Small intestine (tissue), 7 donors: ENCODE measurements at regions not wholly inside any gene's neighbourhood (a gene's known extent, or its start where the extent isn't known, plus 50 kb on each side); places are given as distances from the start of the nearest gene placed in this dataset.

ENCODE experiments used
- DNase-seq, 2 donors: peaks; one replicate each; pipeline versions ENCODE4 v3.0.0 to v3.0.0-alpha.2; 2013
- FAIRE-seq: peaks from 2 replicates; lab custom pipeline; 2012; peaks lifted over from hg19 to GRCh38; lab: Jason Lieb, UNC
- H3K27ac ChIP-seq, 3 donors: one replicate each; pipeline ENCODE4 v1.5.1; 2013; ENCODE audit warnings: low read length in 2 of 3, mild to moderate bottlenecking in 2 of 3, control low read depth in 1 of 3, inconsistent platforms in 1 of 3, low read depth in 1 of 3, moderate library complexity in 1 of 3
- H3K27me3 ChIP-seq, 3 donors: one replicate each; pipeline ENCODE4 v1.6.1; 2013; ENCODE audit warnings: low read length in 3 of 3, inconsistent platforms in 1 of 3; ENCODE audit not compliant: control insufficient read depth in 3 of 3, insufficient read depth in 3 of 3
- H3K36me3 ChIP-seq, 3 donors: one replicate each; pipeline ENCODE4 v1.6.1; 2013; ENCODE audit warnings: low read length in 3 of 3, inconsistent platforms in 1 of 3, low read depth in 1 of 3, mild to moderate bottlenecking in 1 of 3, moderate library complexity in 1 of 3; ENCODE audit not compliant: control insufficient read depth in 3 of 3, insufficient read depth in 2 of 3
- H3K4me1 ChIP-seq, 3 donors: one replicate each; pipeline ENCODE4 v1.6.1; 2013; ENCODE audit warnings: low read length in 2 of 3, inconsistent platforms in 1 of 3, low read depth in 1 of 3, mild to moderate bottlenecking in 1 of 3, moderate library complexity in 1 of 3; ENCODE audit not compliant: control insufficient read depth in 3 of 3, insufficient read depth in 2 of 3
- H3K4me3 ChIP-seq, 3 donors: one replicate each; pipeline ENCODE4 v1.5.1; 2013; ENCODE audit warnings: low read length in 3 of 3, control low read depth in 1 of 3, inconsistent platforms in 1 of 3, low read depth in 1 of 3, mild to moderate bottlenecking in 1 of 3, moderate library complexity in 1 of 3
- H3K9me3 ChIP-seq, 2 donors: one replicate each; pipeline ENCODE4 v1.6.1; 2013; ENCODE audit warnings: low read depth in 1 of 2, low read length in 1 of 2; ENCODE audit not compliant: control insufficient read depth in 2 of 2, insufficient read depth in 1 of 2
- WGBS, 3 donors: extraction: QIAGEN DNeasy Blood & Tissue Kit; methylation state at CpG; one replicate each; pipeline ENCODE4 v1.1.7; 2013; 5-methylcytosine and 5-hydroxymethylcytosine counted together
- donor health status: healthy with polysubstance abuse.
- donor health status: control.
- donor health status: control.
- donor health status: Bipolar disorder and iron deficiency.
- donor health status: healthy.

DNA sequence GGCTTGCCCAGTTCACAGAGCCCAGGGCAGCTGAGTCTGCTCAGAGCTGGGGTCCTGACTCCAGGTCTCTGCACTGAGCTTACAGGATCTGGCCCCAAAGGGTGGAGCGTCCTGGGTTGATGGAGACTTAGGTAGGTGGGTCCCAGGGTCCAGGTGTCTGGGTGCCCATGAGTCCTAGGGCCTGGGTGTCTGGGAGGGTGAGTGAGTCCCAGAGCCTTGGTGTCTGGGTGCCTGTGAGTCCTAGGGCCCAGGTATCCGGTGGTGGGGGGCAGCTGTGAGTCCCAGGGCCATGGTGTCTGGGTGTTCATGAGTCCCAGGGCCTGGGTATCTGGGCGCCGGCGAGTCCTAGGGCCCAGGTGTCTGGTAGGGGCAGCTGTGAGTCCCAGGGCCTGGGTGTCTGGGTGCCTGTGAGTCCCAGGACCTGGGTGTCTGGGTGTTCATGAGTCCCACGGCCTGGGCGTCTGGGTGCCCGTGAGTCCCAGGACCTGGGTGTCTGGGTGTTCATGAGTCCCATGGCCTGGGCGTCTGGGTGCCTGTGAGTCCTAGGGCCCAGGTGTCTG lies 1505.6 kb downstream of the BRD1 start:
- no peak overlapping the region for H3K27ac ChIP-seq
- H3K9me3 ChIP-seq, result peaks cover 0 to 2% of the 10 kb centered on the region in 2 donors
- WGBS, 3 donors, result 52 to 77% (median 73%) methylated on average over 9 of the region's 9 CpGs
- no peak overlapping the region for H3K4me3 ChIP-seq
- no peaks in the 10 kb centered on the region for H3K4me1 ChIP-seq
- FAIRE-seq (no peak), DNase-seq (no peak)
- H3K36me3 ChIP-seq, result no peaks in the 10 kb centered on the region
- peaks cover 0 to 3% (median 0%) of the 10 kb centered on the region in 3 donors for H3K27me3 ChIP-seq

DNA sequence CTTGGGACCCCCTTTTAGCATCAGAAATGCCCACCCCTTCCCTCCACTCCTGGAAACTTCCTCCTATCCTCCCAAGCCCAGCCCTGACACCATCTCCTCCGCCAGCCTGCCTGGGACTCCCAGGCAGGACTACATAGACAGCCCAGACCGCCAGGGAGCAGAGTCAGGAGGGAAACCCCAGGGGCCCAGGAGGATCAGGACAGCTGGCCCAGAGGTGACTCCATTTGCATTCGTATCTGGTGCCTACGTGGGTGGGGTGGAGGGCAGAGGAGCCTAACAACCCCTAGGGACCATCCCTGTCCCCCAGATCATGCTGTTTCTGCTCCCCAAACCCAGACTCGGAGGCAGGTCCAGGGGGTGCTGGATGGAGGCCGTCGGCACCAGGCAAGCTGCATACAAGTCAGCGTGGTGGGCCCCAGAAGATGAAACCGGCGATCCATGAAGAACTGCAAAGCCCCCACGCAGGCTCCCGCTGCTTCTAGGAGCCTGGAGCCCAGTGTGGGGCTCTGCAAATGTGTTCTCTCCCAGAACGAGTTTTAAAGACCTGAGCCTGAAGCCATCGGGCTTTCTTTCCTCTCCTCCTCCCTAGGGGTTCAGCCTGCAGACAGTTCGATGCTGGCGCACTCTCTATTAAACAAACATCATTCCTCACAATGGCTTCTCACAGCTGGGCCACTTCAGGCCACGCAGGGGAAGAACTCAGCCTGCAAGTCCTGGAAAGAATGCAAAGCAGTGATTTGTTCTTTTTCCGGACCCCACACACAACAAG lies 1506.8 kb downstream of the BRD1 start:
- peaks cover 0 to 3% (median 0%) of the 10 kb centered on the region in 3 donors for H3K27me3 ChIP-seq
- H3K36me3 ChIP-seq, result no peaks in the 10 kb centered on the region
- 51 to 71% (median 69%) methylated on average over 18 of the region's 18 CpGs for WGBS, 3 donors
- peaks cover 0 to 2% of the 10 kb centered on the region in 2 donors for H3K9me3 ChIP-seq
- FAIRE-seq (no peak), DNase-seq (peak in 1 of 2 donors; percentile 31)
- H3K4me3 ChIP-seq, result no peak overlapping the region
- no peaks in the 10 kb centered on the region for H3K4me1 ChIP-seq
- H3K27ac ChIP-seq, result no peak overlapping the region

DNA sequence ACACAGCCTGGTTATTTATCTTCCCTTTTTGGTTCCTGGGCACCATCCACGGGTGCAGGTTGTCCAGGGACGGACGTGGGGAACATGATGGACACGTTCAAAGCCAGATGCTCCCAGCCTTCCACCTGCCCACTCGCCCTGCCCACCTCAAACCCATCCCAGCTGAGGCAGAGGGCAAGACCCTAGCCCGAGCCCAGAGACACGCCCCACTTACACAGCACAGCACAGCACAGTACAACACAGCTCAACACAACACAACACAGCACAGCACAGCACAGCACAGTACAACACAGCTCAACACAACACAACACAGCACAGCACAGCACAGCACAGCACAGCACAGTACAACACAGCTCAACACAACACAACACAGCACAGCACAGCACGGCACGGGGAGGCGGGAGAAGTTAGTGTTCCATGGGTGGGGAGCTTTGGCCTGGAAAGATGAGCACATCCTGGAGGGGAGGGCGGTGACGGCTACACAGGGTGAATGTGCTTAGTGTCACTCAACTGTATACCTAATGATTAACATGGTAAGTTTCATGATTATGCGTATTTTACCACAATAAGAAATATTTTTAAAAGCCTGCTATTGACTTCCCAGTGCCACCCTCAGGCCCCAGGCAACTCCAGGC lies 1507.5 kb downstream of the BRD1 start:
- 67 to 78% (median 77%) methylated on average over 13 of the region's 13 CpGs for WGBS, 3 donors
- FAIRE-seq (no peak), DNase-seq (peak in 1 of 2 donors; percentile 54)
- Histone ChIP-seq H3K27ac (no peak overlapping the region), H3K27me3 (peaks cover 0 to 3% (median 0%) of the 10 kb centered on the region in 3 donors), H3K4me3 (no peak overlapping the region), H3K36me3 (no peaks in the 10 kb centered on the region), H3K4me1 (no peaks in the 10 kb centered on the region), H3K9me3 (peaks cover 1 to 2% of the 10 kb centered on the region in 2 donors)

DNA sequence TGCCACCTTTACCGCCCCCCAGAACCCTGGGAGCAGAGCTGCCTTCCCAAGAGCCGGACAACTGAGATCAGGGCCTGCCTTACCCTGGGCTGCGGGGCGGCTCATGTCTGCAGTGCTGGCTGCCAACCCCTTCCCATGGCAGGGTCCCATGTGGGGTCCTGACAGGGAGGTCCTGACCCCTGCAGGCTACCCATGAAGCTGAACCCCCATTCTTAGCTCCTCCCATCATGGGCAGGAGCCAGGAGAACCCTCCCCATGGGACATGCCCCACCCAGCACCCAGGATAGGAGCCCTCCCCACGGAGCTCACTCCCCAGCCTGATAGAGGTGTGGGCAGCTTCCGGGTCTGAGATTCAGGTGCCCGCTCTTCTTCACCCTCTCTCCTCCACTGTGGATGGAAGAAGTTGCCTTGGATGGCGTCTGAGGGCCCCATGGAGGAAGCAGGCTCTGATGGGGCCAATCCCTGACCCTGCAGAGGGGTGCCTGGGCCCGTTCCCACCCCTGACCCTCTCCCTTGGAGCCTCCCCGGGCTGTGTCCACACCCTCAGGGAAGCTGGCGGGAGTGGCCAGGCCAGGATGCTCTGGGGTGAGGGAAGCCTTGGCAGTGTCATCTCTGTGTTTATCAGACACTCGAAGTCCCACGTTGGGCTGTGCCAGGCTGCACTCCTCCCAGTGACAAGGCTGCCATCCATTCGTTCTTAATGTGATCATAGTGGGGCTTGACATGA lies 1508.2 kb downstream of the BRD1 start:
- DNase-seq, result no peak
- H3K27ac ChIP-seq, result no peak overlapping the region
- H3K4me3 ChIP-seq, result no peak overlapping the region
- WGBS, 3 donors, result 61 to 81% (median 66%) methylated on average over 13 to 14 of the region's 14 CpGs
- peaks cover 0 to 1% of the 10 kb centered on the region in 2 donors for H3K9me3 ChIP-seq
- H3K4me1 ChIP-seq, result no peaks in the 10 kb centered on the region
- no peaks in the 10 kb centered on the region for H3K36me3 ChIP-seq
- FAIRE-seq, result no peak
- H3K27me3 ChIP-seq, result peaks cover 0 to 3% (median 0%) of the 10 kb centered on the region in 3 donors

DNA sequence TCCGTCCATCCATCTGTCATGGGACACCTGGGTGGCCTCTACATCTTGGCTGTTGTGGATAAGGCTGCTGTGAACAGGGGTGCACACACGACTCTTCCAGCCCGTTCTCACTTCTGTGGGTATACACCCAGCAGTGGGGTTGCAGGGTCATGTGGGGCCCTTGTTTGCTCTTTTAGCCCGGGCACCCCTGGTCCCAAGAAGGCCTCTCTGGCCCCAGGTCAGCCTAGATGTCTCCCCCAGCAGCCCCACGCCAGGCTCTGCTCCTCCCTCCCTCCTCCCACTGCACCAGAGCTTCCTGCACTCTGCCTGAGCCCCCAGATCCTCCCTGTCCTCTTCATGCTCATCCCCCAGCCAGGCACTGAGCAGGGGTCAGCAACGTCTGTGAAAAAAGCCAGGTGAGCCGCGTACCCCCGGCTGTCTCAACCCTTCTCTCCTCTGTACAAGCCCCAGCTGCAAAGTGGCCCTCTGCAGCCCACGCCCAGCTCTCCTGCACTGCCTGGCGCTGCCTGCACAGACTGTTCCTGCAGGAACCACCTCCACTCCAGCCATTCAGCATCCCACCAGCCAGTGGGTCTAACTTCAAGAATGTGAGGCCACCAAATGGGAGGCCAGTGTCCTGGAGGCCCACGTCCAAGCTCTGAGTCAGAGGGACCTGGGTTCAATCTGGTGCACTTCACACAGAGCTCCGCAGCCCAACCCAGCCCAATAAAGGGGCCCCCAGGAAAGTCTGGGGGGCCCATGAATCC lies 1508.9 kb downstream of the BRD1 start:
- peaks cover 0 to 3% (median 0%) of the 10 kb centered on the region in 3 donors for H3K27me3 ChIP-seq
- H3K4me1 ChIP-seq, result no peaks in the 10 kb centered on the region
- DNase-seq (no peak), FAIRE-seq (no peak)
- H3K27ac ChIP-seq, result no peak overlapping the region
- H3K9me3 ChIP-seq, result peaks cover 0 to 1% of the 10 kb centered on the region in 2 donors
- H3K36me3 ChIP-seq, result no peaks in the 10 kb centered on the region
- 69 to 81% (median 75%) methylated on average over 13 of the region's 13 CpGs for WGBS, 3 donors
- H3K4me3 ChIP-seq, result no peak overlapping the region

DNA sequence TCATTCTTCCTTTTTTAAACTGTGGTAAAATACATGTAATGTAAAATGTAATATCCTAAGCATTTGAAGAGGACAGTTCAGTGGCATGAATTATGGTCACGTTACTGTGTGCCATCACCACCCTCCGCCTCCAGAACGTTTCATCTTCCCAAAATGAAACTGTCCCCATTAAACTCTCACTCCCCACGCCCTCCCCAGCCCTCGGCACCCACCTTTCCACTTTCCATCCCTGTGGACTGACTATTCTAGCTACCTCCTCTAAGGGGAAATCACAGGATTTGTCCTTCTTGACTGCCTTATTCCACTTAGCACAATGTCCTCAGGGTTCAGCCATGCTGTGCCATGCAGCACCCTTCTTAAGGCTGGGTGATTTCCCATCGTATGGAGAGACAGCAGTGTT lies 1509.5 kb downstream of the BRD1 start:
- no peak overlapping the region for H3K4me3 ChIP-seq

DNA sequence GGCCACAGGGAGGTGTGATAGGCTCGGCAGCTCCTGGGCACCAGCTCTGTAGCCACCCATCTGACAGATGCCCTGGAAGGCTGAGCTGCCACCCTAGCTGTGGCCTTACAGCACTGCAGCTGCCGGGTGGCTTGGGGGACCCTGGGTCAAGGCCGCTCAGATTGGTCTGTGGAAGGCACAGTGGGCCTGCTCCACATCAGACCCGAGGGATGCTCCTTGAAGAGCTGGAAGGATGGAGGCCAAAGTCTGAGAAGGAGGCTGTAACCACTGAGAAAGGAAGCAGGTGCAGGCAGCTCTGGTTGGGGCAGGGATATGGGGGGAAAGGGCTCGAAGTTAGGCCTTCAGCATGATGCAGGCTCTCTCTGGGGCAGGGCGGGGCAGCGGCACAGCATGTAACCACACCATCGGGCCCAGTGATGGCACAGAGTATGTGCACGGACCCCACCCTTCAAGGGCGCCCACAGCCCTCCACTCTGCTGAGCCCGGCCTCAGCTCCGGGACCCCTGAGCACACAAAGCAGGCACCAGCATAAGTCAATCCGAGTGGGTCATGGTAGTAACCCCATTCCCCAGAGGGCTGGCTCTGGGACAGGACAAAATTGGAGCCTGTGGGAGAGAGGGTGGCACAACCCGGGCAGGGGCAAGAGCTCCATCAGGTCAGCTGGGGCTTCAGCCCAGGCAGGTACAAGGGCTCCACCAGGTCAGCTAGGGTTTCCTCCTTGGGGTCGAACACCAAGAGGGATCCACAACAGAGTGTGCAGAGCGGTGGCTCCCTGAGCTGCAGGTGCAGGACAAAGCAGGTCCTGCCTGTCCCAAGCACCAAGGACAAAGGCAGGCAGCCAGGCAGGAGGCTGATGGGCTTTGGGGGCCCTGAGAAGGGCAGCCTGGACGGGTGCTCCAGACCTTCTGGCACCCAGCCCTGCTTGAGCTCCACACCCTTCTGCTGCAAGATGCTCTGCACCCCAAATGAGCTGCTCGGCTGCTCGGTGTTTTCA lies 1511.1 kb downstream of the BRD1 start:
- DNase-seq, result no peak
- peaks cover 0 to 3% (median 0%) of the 10 kb centered on the region in 3 donors for H3K27me3 ChIP-seq
- FAIRE-seq, result no peak
- no peaks in the 10 kb centered on the region for H3K4me1 ChIP-seq
- no peak overlapping the region for H3K4me3 ChIP-seq
- no peak overlapping the region for H3K27ac ChIP-seq
- WGBS, 3 donors, result 71 to 79% (median 75%) methylated on average over 19 of the region's 19 CpGs
- peaks cover 0 to 1% of the 10 kb centered on the region in 2 donors for H3K9me3 ChIP-seq
- H3K36me3 ChIP-seq, result no peaks in the 10 kb centered on the region

More for the DNA sequence above, 1509.5 kb downstream of the BRD1 start:
- Histone ChIP-seq H3K9me3 (peaks cover 0 to 1% of the 10 kb centered on the region in 2 donors), H3K27ac (no peak overlapping the region), H3K36me3 (no peaks in the 10 kb centered on the region), H3K4me1 (no peaks in the 10 kb centered on the region), H3K27me3 (peaks cover 0 to 3% (median 0%) of the 10 kb centered on the region in 3 donors)
- FAIRE-seq (no peak), DNase-seq (no peak)
- WGBS, 3 donors, result 56 to 81% (median 63%) methylated on average over 6 of the region's 6 CpGs
